ENCODE measurements at regions not wholly inside any gene's neighbourhood (a gene's known extent, or its start where the extent isn't known, plus 50 kb on each side); places are given as distances from the start of the nearest gene placed in this dataset.

DNA sequence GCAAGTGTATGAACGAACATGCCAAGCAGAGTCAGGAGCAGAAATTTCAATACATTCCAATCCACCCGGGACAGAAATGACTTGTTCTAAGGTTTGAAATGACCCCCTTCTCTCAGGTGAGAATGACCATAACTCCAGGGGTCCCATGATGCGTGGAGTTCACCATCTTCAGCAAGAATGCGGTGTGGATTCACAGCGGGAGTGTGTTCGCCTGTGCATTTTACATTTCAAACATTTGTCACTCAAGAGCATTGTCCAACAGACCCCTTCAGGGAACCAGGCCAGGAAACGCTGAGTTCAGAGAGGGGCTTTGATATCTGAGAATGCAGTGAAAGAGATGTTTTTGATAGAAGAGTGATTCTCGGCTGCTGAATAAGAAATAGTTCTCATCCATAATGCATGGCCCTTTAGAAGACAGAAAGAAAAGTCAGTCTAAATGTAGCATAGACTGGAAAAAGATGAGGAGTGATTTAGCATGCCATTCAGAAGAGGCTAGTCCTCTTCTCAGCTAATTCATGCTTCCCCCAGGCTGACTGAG is 200.3 kb upstream of the KCNG1 start (continued):
- TF ChIP-seq, protein P1, sequence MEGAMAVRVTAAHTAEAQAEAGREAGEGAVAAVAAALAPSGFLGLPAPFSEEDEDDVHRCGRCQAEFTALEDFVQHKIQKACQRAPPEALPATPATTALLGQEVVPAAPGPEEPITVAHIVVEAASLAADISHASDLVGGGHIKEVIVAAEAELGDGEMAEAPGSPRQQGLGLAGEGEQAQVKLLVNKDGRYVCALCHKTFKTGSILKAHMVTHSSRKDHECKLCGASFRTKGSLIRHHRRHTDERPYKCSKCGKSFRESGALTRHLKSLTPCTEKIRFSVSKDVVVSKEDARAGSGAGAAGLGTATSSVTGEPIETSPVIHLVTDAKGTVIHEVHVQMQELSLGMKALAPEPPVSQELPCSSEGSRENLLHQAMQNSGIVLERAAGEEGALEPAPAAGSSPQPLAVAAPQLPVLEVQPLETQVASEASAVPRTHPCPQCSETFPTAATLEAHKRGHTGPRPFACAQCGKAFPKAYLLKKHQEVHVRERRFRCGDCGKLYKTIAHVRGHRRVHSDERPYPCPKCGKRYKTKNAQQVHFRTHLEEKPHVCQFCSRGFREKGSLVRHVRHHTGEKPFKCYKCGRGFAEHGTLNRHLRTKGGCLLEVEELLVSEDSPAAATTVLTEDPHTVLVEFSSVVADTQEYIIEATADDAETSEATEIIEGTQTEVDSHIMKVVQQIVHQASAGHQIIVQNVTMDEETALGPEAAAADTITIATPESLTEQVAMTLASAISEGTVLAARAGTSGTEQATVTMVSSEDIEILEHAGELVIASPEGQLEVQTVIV (CRISPR knock-in tag; IDR thresholded peaks at IDR 0.05; ENCODE audit: borderline replicate concordance), result no peak
- TF ChIP-seq, protein P2, sequence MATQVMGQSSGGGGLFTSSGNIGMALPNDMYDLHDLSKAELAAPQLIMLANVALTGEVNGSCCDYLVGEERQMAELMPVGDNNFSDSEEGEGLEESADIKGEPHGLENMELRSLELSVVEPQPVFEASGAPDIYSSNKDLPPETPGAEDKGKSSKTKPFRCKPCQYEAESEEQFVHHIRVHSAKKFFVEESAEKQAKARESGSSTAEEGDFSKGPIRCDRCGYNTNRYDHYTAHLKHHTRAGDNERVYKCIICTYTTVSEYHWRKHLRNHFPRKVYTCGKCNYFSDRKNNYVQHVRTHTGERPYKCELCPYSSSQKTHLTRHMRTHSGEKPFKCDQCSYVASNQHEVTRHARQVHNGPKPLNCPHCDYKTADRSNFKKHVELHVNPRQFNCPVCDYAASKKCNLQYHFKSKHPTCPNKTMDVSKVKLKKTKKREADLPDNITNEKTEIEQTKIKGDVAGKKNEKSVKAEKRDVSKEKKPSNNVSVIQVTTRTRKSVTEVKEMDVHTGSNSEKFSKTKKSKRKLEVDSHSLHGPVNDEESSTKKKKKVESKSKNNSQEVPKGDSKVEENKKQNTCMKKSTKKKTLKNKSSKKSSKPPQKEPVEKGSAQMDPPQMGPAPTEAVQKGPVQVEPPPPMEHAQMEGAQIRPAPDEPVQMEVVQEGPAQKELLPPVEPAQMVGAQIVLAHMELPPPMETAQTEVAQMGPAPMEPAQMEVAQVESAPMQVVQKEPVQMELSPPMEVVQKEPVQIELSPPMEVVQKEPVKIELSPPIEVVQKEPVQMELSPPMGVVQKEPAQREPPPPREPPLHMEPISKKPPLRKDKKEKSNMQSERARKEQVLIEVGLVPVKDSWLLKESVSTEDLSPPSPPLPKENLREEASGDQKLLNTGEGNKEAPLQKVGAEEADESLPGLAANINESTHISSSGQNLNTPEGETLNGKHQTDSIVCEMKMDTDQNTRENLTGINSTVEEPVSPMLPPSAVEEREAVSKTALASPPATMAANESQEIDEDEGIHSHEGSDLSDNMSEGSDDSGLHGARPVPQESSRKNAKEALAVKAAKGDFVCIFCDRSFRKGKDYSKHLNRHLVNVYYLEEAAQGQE (IDR thresholded peaks at IDR 0.05; ENCODE audit: borderline replicate concordance), result no peak
- TF ChIP-seq, protein P2 (CRISPR knock-in tag; IDR thresholded peaks at IDR 0.05; ENCODE audit: low read depth), result no peak
- TF ChIP-seq, protein P3, sequence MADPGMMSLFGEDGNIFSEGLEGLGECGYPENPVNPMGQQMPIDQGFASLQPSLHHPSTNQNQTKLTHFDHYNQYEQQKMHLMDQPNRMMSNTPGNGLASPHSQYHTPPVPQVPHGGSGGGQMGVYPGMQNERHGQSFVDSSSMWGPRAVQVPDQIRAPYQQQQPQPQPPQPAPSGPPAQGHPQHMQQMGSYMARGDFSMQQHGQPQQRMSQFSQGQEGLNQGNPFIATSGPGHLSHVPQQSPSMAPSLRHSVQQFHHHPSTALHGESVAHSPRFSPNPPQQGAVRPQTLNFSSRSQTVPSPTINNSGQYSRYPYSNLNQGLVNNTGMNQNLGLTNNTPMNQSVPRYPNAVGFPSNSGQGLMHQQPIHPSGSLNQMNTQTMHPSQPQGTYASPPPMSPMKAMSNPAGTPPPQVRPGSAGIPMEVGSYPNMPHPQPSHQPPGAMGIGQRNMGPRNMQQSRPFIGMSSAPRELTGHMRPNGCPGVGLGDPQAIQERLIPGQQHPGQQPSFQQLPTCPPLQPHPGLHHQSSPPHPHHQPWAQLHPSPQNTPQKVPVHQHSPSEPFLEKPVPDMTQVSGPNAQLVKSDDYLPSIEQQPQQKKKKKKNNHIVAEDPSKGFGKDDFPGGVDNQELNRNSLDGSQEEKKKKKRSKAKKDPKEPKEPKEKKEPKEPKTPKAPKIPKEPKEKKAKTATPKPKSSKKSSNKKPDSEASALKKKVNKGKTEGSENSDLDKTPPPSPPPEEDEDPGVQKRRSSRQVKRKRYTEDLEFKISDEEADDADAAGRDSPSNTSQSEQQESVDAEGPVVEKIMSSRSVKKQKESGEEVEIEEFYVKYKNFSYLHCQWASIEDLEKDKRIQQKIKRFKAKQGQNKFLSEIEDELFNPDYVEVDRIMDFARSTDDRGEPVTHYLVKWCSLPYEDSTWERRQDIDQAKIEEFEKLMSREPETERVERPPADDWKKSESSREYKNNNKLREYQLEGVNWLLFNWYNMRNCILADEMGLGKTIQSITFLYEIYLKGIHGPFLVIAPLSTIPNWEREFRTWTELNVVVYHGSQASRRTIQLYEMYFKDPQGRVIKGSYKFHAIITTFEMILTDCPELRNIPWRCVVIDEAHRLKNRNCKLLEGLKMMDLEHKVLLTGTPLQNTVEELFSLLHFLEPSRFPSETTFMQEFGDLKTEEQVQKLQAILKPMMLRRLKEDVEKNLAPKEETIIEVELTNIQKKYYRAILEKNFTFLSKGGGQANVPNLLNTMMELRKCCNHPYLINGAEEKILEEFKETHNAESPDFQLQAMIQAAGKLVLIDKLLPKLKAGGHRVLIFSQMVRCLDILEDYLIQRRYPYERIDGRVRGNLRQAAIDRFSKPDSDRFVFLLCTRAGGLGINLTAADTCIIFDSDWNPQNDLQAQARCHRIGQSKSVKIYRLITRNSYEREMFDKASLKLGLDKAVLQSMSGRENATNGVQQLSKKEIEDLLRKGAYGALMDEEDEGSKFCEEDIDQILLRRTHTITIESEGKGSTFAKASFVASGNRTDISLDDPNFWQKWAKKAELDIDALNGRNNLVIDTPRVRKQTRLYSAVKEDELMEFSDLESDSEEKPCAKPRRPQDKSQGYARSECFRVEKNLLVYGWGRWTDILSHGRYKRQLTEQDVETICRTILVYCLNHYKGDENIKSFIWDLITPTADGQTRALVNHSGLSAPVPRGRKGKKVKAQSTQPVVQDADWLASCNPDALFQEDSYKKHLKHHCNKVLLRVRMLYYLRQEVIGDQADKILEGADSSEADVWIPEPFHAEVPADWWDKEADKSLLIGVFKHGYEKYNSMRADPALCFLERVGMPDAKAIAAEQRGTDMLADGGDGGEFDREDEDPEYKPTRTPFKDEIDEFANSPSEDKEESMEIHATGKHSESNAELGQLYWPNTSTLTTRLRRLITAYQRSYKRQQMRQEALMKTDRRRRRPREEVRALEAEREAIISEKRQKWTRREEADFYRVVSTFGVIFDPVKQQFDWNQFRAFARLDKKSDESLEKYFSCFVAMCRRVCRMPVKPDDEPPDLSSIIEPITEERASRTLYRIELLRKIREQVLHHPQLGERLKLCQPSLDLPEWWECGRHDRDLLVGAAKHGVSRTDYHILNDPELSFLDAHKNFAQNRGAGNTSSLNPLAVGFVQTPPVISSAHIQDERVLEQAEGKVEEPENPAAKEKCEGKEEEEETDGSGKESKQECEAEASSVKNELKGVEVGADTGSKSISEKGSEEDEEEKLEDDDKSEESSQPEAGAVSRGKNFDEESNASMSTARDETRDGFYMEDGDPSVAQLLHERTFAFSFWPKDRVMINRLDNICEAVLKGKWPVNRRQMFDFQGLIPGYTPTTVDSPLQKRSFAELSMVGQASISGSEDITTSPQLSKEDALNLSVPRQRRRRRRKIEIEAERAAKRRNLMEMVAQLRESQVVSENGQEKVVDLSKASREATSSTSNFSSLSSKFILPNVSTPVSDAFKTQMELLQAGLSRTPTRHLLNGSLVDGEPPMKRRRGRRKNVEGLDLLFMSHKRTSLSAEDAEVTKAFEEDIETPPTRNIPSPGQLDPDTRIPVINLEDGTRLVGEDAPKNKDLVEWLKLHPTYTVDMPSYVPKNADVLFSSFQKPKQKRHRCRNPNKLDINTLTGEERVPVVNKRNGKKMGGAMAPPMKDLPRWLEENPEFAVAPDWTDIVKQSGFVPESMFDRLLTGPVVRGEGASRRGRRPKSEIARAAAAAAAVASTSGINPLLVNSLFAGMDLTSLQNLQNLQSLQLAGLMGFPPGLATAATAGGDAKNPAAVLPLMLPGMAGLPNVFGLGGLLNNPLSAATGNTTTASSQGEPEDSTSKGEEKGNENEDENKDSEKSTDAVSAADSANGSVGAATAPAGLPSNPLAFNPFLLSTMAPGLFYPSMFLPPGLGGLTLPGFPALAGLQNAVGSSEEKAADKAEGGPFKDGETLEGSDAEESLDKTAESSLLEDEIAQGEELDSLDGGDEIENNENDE (IDR thresholded peaks at IDR 0.05; ENCODE audit: low read depth, low read length), result no peak
- no peak for TF ChIP-seq TEAD4 (IDR thresholded peaks at IDR 0.05; ENCODE audit: low read length)
- TF ChIP-seq TEAD4 (CRISPR knock-in tag; IDR thresholded peaks at IDR 0.05; ENCODE audit: borderline replicate concordance), result no peak

Measured in K562 (cell line).